HT-29 (cell line): ENCODE measurements at regions not wholly inside any gene's neighbourhood (a gene's known extent, or its start where the extent isn't known, plus 50 kb on each side); places are given as distances from the start of the nearest gene placed in this dataset.

Experiments
- DNase-seq: peaks from one replicate; pipeline ENCODE4 v3.0.0-alpha.2; 2015; ENCODE audit warnings: low spot score

- DNase-seq = no peak
Measured at GRCh38 chr5:8239198-8239597, 370.2 kb downstream of the MTRR start.

DNA sequence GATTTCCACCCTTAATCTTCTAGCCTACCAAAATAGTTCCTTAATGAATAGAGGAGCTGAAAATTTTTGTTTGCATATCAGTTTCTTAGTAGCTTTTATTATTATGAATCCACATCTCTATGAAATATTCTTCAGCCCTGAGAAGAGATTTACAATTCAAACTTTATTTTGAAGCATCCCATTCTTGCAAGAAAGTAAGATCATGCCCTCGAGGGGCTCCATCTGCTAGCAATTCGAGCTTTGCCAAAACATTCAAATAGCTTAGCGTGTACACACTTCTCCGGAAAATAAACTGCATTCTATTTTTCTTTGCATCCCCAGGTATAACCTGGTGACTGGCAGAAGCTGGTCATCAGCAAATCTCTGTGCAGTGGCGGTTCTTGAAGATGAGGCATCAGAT lies 370.7 kb downstream of the MTRR start:
- no peak for DNase-seq

DNA sequence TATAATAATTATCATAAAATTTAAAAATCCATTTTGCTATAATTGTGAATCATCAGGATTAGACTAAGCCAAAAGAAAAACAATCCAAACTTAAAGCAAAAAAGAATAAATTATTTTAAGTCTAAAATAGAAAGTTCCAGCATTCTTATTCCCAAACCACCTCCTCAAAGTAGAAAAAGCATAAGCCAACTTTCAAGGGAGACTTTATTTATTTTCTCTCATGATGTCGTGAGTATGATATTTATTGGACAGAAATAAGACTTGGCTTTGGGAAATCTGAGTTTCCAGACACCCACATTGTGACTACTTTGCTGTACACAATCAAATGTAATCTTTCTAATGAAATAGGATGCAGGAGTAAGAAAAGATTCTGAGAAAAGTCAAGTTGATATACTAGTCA lies 372.1 kb downstream of the MTRR start:
- no peak for DNase-seq

GRCh38 chr5:8241558-8241957 lies 372.6 kb downstream of the MTRR start:
- no peak for DNase-seq

DNA sequence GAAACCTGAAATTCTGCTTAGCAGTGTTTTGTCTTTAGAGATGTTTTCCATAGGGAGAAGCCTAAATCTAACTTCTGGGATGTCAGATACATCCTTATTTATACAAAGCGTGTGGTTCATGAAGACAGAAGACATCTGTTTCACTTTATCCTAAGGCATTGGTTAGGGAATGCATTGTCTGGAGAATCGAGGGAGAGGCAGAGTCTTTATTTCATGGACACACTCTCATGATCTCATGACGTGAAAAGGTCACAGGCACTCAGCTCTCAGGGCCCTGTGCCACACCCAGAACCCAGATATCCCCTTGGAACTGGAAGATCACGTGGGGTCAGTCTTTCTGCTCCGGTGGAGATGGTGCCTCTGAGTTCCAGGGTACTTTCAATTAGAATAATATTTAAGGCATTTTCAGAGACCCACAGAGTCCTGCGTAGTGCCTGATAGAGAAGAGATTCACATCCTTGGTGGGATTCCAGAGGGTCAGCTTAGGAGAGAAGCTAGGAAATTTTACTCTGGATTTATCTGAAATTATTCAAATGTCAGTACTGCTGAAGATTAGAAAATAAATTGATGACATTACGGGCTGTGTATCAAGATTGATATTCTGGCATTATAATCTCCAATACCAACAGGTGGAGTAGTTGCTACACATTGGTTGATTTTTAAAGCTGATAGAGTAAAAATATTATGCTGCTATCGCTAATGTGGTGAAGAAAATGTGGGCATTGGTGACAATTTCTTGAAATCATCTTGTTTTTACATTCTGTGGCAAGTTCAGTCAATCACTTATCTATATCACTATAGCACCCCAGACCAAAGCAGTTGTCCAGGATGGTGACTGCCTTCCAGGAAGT lies 378.3 kb downstream of the MTRR start:
- no peak for DNase-seq

- no peak for DNase-seq
Measured at GRCh38 chr5:8253376-8253775, 384.4 kb downstream of the MTRR start.

DNA sequence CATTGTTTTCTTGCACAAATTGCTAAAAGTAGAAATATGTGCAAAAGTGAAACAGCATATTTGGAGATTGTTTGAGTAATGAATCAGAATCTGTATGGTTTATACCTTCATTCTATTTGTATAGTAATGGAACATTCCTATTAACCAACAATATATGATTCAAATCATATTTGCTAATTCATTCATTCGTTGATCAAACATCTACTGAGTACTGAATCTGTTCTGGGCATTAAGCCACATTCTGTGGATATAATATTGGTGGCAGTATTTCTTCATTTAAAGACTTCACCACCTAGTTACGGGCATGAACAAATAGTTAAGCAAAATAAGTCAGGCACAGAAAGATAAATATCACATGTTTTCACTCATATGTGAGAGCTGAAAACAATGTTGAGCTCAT lies 385.7 kb downstream of the MTRR start:
- DNase-seq = no peak

DNA sequence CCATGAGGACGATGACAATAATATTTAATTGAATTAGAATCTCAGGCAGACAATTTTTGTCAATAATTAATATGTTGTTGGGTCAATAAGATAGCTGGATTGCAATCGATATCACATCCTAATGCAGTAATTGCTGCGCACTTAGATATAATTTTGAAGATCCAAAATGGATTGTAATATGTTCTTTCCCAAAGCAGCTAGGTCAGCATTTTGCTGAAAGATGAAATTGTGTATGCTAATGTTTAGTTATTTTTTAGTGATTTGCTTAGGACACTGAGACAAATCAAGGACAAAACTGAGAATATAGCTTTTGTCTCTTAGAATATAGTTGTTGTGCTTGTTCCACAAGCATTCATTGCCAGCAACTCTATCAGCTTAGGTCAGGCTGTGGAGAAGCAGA lies 389.9 kb downstream of the MTRR start:
- DNase-seq = no peak

DNA sequence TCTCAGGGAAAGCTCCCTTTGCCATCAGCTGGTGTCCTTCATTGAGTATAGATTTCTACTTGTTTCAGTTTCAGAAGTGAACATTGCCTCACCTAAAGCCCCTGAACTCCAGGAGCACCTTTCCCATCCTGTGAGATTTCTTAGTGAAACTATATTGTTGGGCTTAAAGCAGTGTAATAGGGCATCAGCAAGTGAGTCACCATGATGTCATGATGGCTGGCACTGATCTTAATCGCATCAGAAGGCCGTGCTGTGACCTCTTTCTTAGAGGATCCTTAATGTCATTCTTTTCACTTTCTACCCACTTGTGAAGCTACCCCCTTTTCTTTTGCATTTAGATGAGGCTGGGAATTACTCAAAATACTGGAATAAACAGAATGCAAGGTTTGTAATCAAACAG lies 401.3 kb downstream of the MTRR start:
- no peak for DNase-seq

DNA sequence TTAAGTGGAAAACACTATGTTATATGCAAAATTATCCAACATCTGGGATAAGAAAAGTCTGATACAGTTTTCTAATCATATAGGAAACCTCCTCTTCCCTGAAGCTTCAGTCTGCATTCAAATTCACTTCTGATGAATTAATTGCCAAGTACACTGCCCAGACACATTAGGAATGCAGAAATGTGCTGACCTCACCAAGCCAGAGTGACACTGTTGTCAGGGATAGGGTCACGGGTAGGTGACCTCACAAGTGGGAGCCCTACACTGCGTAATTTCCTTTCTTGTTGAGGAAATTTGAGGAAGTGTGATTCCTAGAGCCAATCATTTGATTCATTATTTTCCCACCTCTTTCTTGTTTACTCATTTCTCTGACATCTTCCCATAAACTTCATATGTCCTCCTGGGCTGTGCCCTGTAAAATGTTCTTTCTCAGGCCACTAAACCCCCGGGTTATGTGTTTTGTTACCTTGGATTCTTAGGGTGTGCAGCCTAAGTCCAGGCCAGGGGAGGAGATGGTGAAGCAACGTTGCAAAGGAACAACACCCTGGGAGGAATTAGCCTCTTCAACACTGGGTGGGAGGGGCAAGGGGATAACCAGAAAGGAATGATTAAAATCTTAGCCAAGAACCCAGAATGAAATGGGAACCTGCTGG lies 411.9 kb downstream of the MTRR start:
- no peak for DNase-seq

DNA sequence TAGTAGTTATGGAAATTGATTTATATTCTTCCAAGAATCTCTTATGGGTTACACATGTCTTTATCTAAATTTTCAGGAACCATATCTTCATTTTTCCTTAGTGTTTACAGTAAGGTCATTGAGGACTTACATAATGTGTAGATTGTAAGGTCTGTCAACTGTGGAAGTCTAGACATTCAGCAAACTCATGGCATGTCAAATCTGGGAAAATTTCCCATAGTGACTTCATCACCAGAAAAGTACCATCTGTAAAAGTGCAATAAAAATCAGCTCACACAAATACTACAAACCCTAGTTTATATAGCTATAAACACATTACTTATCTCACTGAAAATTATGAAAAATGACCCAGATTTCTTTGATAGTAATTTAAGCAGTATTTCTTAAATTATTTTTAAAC lies 419.4 kb downstream of the MTRR start:
- no peak for DNase-seq

GRCh38 chr5:8288897-8289516 lies 420.1 kb downstream of the MTRR start:
- DNase-seq = no peak

- DNase-seq = no peak
Measured at GRCh38 chr5:8289779-8290178, 420.8 kb downstream of the MTRR start.

- DNase-seq = no peak
Measured at GRCh38 chr5:8290721-8291120, 421.8 kb downstream of the MTRR start.

DNA sequence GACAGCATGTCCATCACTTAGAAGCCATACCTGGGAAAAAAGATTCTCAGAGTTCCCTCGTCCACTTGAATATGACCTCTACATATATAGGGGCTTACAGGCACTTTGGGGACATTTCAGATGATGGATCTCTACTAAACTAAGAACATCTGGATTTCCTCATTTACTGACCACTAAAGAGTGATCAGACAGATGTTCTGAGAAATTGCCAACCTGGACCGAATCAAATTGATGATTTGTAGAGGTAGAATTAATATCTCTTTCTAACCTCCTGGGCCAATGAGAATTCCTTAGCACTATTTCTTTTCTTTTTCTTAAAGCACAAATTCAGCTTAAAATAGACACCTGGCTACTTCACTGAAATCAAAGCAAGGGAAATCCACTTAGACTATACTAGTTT lies 422.7 kb downstream of the MTRR start:
- DNase-seq = no peak

- no peak for DNase-seq
Measured at GRCh38 chr5:8295141-8295540, 426.2 kb downstream of the MTRR start.

- no peak for DNase-seq
Measured at GRCh38 chr5:8299716-8300115, 430.8 kb downstream of the MTRR start.

- no peak for DNase-seq
Measured at GRCh38 chr5:8304341-8304740, 435.4 kb downstream of the MTRR start.

GRCh38 chr5:8306288-8306896 lies 437.4 kb downstream of the MTRR start:
- no peak for DNase-seq

DNA sequence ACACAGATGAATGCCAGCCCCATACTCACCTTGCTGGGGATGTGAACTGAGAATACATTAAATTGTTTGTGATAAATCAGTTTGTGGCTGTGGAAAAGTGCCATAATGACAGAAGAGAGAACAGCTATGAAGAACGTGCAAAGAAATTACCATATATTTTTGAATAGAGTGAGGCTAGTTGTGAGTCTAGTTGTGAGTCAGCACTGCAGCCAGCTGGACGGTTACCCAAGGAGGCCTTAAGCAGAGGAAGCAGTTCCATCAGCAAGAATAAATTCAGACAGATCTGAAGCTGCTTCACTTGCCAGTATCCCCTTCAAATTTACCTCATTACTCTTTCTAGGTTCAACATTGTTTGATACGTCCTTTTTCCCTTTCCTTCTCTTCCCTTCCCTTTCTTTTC lies 446.0 kb downstream of the MTRR start:
- DNase-seq = no peak

DNA sequence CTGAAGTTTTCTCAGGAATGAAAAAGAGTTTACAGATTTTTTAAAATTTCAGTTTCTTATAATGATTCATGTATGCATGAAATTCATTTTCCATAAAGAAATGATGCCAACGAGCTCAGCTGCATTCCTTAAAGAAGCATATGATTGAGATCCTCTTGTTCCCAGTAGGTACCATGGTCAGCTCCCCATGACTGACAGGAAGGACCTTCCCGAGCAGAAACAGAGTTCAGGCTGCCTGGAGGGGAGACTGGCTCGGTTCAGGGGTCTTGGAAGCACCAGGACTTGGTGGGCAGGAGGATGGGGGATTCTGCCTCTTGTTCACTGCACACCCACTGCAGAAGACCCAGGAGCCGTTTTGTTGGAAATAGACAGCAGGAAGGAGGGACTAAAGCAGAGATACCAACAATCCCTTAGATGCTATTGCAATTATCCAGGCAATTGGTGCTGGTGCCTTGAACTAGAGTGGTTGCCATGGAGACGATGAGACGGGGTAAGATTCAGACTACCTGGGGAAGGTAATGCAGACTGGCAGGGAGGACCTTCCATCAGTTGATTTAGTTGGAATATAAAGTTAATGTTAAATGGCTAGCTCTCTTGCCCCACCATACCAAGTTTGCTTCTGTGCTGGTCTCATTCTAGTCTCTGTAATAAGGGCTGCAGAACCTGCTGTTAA lies 447.8 kb downstream of the MTRR start:
- DNase-seq = no peak

GRCh38 chr5:8317335-8317734 lies 448.4 kb downstream of the MTRR start:
- no peak for DNase-seq
